ENCODE measurements at regions not wholly inside any gene's neighbourhood (a gene's known extent, or its start where the extent isn't known, plus 50 kb on each side); places are given as distances from the start of the nearest gene placed in this dataset.

DNA sequence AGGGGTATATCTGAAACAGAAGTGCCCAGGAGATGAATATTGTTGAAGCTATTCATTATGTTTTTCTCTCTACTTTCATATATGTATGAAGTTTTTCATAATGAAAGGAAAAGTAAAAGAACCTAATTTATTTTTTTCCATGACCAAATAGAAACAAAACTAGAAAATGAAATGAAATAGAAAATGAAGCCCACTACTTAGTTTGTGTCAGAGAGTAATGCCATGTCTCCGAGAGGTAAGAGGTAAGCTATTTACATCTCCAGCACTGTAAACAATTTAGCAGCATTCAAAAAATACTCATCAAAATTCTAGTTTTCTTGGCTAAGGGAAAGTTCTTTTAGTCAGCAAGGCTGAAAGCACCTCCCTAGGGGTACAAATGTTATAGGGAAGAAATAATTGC, 238.6 kb downstream of the PTH2R start:
- TF ChIP-seq, protein P1, sequence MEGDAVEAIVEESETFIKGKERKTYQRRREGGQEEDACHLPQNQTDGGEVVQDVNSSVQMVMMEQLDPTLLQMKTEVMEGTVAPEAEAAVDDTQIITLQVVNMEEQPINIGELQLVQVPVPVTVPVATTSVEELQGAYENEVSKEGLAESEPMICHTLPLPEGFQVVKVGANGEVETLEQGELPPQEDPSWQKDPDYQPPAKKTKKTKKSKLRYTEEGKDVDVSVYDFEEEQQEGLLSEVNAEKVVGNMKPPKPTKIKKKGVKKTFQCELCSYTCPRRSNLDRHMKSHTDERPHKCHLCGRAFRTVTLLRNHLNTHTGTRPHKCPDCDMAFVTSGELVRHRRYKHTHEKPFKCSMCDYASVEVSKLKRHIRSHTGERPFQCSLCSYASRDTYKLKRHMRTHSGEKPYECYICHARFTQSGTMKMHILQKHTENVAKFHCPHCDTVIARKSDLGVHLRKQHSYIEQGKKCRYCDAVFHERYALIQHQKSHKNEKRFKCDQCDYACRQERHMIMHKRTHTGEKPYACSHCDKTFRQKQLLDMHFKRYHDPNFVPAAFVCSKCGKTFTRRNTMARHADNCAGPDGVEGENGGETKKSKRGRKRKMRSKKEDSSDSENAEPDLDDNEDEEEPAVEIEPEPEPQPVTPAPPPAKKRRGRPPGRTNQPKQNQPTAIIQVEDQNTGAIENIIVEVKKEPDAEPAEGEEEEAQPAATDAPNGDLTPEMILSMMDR (IDR thresholded peaks at IDR 0.05; ENCODE audit: insufficient read depth, low read length) = no peak
- DNase-seq (ENCODE audit: low read depth) = no peak
- no peak overlapping the region for H3K4me3 ChIP-seq (ENCODE audit: low read depth, low read length)

DNA sequence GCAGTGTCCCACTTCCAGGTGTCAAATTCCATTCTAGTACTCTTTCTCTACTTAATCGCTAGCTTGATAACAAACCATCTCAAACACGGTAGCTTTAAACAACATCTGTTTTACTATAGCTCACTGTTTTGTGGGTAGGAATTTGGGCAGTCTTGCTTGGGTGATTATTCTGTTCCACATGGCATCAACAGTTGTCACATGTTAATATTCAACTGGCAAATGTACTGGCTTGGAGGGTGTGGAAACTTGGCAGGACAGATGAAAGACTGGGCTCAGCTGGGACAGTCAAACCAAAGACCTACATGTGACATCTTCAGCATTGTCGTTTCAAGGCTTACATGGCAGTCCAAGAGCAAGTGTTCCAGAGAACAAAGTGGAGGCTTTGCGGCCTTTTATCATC, 241.8 kb downstream of the PTH2R start:
- no peak overlapping the region for H3K4me3 ChIP-seq (ENCODE audit: low read depth, low read length)
- TF ChIP-seq, protein P1 (IDR thresholded peaks at IDR 0.05; ENCODE audit: insufficient read depth, low read length) = no peak
- DNase-seq (ENCODE audit: low read depth) = no peak

DNA sequence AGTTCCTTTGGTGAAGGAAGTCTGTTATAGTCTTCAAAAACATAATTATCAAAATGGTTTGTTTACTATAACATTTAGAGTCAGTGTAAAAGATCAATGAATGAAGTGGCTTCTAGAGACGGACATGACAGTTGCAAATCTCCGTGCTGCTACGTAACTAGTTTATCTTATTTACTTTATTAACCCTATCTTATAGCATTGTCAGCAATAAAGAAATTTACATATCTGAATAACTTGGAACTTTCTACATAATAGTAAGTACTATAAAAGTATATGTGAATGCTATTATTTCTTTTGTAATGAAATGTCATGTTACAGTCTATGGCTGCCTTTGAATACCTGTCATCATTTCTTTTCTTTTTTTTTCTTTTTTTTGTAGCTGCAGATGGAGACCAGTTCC, 246.8 kb downstream of the PTH2R start:
- DNase-seq (ENCODE audit: low read depth) = no peak
- TF ChIP-seq, protein P1 (IDR thresholded peaks at IDR 0.05; ENCODE audit: insufficient read depth, low read length) = no peak
- H3K4me3 ChIP-seq (ENCODE audit: low read depth, low read length) = no peak overlapping the region

DNA sequence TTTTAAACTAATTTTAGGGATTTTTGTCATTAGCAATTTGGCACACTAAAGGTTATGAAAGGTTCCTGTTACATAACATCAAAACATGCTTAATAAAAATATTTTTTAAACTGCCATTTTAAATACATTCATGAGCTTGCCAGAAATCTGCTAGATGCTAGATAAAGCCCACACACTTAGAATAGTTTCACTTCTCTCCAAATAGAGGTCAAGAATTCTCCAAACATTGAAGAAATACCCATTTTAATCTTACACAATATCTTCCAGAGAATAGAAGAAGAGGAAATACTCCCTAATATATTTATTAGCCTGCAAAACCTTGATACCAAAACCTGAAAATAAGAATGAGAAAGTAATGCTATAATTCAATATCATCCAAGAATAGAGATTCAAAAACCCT, 247.5 kb downstream of the PTH2R start:
- TF ChIP-seq, protein P1 (IDR thresholded peaks at IDR 0.05; ENCODE audit: insufficient read depth, low read length) = no peak
- H3K4me3 ChIP-seq (ENCODE audit: low read depth, low read length) = no peak overlapping the region
- DNase-seq (ENCODE audit: low read depth) = no peak

GRCh38 chr2:208657468-208657867, 250.9 kb downstream of the PTH2R start:
- no peak for DNase-seq (ENCODE audit: low read depth)
- no peak overlapping the region for H3K4me3 ChIP-seq (ENCODE audit: low read depth, low read length)
- TF ChIP-seq, protein P1 (IDR thresholded peaks at IDR 0.05; ENCODE audit: insufficient read depth, low read length) = no peak

DNA sequence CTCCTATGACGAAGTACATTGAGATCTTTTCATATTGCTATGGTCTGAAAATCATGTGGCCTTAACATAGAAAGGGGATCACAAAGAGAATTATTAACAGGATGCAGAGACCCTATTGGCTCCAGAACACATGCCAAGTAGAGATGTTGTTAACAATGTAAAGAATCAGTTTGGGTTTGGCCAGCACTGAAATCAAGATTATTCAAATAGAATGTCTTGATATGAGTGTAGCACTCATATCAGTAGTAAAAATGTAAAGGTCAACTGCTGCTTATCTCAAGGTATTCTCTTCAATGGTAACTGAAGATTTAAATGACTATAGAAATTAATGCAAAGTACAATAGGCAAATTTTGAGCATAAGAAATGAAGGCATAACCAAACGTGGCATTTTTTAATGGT, 262.8 kb downstream of the PTH2R start:
- DNase-seq (ENCODE audit: low read depth) = no peak
- TF ChIP-seq, protein P1 (IDR thresholded peaks at IDR 0.05; ENCODE audit: insufficient read depth, low read length) = no peak
- H3K4me3 ChIP-seq (ENCODE audit: low read depth, low read length) = no peak overlapping the region

DNA sequence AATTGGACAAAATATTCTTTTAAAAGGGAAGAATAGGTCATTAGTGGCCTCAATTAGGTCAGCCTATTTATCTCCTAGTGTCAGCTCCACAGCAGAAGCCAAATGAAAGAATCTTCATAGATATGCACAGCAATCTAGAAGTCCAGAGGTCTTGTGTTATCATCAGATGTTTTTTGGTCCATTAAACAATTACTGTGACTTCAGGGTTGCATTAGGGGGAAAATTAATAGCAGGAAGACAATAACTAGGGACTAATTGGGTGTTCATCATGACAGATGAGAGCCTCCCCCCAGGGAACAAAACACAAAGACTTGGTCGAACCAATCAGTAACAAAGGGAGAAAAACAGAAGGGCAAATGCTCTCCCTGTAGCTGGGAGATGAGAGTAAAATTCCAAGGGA, 264.7 kb downstream of the PTH2R start:
- no peak overlapping the region for H3K4me3 ChIP-seq (ENCODE audit: low read depth, low read length)
- DNase-seq (ENCODE audit: low read depth) = no peak
- TF ChIP-seq, protein P1 (IDR thresholded peaks at IDR 0.05; ENCODE audit: insufficient read depth, low read length) = no peak

Measured in fibroblast of the aortic adventitia (primary cell).